ENCODE measurements at regions not wholly inside any gene's neighbourhood (a gene's known extent, or its start where the extent isn't known, plus 50 kb on each side); places are given as distances from the start of the nearest gene placed in this dataset.

DNA sequence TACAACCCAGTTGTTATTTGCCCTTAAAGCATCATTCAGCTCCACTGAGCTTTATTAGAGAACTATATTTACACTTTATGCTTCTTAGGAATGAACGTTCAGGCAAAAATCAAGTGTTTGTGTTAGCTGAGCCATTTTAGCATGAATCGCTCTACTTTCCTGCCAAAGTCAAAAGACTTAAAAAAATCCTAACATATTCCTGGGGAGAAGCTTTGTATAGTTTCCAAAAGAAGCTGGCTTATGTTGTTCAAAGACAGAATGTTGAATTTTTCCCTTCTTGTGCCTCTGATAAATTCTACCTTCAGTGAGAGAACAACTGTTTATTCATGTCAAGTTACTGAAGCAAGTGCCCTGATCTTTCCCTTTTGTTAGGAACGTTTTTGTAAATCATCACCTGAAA lies 771.5 kb upstream of the HS3ST1 start:
- no peak for TF ChIP-seq SP1 (IDR thresholded peaks at IDR 0.05)
- TF ChIP-seq, protein P1, sequence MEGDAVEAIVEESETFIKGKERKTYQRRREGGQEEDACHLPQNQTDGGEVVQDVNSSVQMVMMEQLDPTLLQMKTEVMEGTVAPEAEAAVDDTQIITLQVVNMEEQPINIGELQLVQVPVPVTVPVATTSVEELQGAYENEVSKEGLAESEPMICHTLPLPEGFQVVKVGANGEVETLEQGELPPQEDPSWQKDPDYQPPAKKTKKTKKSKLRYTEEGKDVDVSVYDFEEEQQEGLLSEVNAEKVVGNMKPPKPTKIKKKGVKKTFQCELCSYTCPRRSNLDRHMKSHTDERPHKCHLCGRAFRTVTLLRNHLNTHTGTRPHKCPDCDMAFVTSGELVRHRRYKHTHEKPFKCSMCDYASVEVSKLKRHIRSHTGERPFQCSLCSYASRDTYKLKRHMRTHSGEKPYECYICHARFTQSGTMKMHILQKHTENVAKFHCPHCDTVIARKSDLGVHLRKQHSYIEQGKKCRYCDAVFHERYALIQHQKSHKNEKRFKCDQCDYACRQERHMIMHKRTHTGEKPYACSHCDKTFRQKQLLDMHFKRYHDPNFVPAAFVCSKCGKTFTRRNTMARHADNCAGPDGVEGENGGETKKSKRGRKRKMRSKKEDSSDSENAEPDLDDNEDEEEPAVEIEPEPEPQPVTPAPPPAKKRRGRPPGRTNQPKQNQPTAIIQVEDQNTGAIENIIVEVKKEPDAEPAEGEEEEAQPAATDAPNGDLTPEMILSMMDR (IDR thresholded peaks at IDR 0.05; ENCODE audit: low read depth, low read length, missing input control), result no peak
- TF ChIP-seq RXRA (IDR thresholded peaks at IDR 0.05), result no peak
- TF ChIP-seq, protein P2, sequence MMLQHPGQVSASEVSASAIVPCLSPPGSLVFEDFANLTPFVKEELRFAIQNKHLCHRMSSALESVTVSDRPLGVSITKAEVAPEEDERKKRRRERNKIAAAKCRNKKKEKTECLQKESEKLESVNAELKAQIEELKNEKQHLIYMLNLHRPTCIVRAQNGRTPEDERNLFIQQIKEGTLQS (IDR thresholded peaks at IDR 0.05), result no peak
- TF ChIP-seq HNF4A (conservative IDR thresholded peaks at IDR 0.05), result no peak
- TF ChIP-seq TAF1 (conservative IDR thresholded peaks at IDR 0.05), result no peak
- no peak for TF ChIP-seq NR2F2 (IDR thresholded peaks at IDR 0.05)
- no peak for TF ChIP-seq GABPA (IDR thresholded peaks at IDR 0.05 in 1 of 2, conservative IDR thresholded peaks at IDR 0.05 in 1 of 2)
- WGBS, result 63% methylated on average over 3 of the region's 3 CpGs

DNA sequence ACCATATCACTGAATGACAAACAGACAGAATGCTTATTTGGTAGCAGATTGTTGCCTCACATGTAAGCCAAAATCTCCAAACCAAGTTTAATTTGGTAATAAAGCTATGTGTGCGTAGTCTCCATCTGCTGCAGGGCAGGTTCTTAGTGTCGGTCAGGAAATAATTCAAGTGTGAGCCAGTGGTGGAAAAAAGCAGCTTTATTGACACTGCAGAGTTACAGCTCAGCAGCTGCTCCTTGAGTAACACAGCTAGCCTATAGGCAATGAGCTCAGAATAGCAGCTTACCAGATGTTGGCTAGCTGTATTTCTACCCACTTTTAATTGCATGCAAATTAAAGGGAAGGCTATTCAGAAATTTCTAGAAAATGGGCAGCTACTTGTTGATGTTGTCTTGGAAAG lies 757.8 kb upstream of the HS3ST1 start:
- Histone ChIP-seq H3K36me3 (ENCODE audit: control insufficient read depth in 4 of 4, insufficient read depth in 3 of 4, low read depth in 1 of 4, low read length in 3 of 4) (no peaks in the 10 kb centered on the region), H3K9me3 (ENCODE audit: control insufficient read depth in 4 of 4, low read length in 3 of 4) (no peaks in the 10 kb centered on the region), H3K4me1 (ENCODE audit: control insufficient read depth in 4 of 4, insufficient read depth in 4 of 4, low read length in 3 of 4) (no peaks in the 10 kb centered on the region), H3K9ac (ENCODE audit: low read depth in 1 of 2, low read length in 2 of 2) (no peak overlapping the region), H3K27ac (ENCODE audit: low read depth in 1 of 2, low read length in 2 of 2) (no peak overlapping the region), H3K27me3 (ENCODE audit: control insufficient read depth in 4 of 4, insufficient read depth in 4 of 4, low read length in 3 of 4) (no peaks in the 10 kb centered on the region), H3K4me3 (ENCODE audit: low read depth in 1 of 3, low read length in 3 of 3) (no peak overlapping the region)
- WGBS, result 75% methylated on average over 2 of the region's 2 CpGs
- DNase-seq (ENCODE audit: low spot score), result no peak
- TF ChIP-seq, protein P3, sequence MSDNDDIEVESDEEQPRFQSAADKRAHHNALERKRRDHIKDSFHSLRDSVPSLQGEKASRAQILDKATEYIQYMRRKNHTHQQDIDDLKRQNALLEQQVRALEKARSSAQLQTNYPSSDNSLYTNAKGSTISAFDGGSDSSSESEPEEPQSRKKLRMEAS (IDR thresholded peaks at IDR 0.05), result no peak
- no peak for TF ChIP-seq JUND (IDR thresholded peaks at IDR 0.05)
- TF ChIP-seq, protein P2 (IDR thresholded peaks at IDR 0.05), result no peak

More for the DNA sequence above, 771.5 kb upstream of the HS3ST1 start:
- no peaks in the 10 kb centered on the region for H3K36me3 ChIP-seq (ENCODE audit: control insufficient read depth in 4 of 4, insufficient read depth in 3 of 4, low read depth in 1 of 4, low read length in 3 of 4)
- no peaks in the 10 kb centered on the region for H3K27me3 ChIP-seq (ENCODE audit: control insufficient read depth in 4 of 4, insufficient read depth in 4 of 4, low read length in 3 of 4)
- H3K9ac ChIP-seq (ENCODE audit: low read depth in 1 of 2, low read length in 2 of 2), result no peak overlapping the region
- no peak overlapping the region for H3K4me3 ChIP-seq (ENCODE audit: low read depth in 1 of 3, low read length in 3 of 3)
- no peak for DNase-seq (ENCODE audit: low spot score)
- H3K9me3 ChIP-seq (ENCODE audit: control insufficient read depth in 4 of 4, low read length in 3 of 4), result no peaks in the 10 kb centered on the region
- H3K27ac ChIP-seq (ENCODE audit: low read depth in 1 of 2, low read length in 2 of 2), result no peak overlapping the region
- no peaks in the 10 kb centered on the region for H3K4me1 ChIP-seq (ENCODE audit: control insufficient read depth in 4 of 4, insufficient read depth in 4 of 4, low read length in 3 of 4)

DNA sequence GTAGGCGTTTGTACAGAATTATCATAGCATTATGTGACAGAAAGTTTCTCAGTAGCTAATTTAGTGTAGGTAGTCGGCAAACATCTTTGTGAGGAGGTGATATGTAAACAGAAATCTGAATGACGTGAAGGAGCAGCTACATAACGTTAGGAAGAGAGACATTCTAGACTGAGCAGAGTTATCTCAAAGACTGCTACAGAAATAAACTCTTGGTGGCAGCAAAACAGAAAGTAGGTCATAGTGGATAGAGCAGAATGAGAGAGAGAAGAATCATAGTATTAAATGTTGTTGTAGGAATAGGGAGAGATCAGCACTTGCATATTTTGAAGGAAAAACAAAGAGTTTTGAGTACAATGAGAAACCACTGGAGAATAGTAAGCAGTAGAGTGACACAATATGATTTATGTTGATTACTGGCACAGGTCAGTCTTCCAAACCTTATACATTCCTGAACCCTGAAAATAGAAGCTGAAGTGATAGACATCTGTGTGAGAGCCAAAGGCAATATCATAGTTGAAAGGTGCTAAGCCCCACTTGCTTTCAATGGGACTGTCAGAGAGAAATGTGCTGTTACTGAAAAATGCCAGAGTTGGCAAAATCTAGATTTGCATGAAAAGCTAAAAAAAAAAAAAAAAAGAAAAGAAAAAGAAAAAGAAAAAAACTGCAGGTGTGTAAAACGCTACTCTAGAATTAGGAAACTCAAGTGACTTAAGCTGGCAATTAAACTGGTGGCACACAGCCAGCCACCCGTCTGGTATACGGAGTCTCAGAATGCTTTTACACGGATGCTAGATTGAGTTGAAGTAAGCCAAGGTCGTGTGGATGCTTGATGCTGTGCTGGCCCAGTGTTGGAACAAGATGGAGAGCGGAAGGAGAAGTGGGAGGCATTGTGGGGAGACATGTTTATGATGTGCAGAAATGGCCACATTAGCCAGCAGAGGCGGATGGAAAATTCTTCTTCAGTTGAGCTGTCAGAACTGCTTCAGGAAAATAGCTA lies 750.2 kb upstream of the HS3ST1 start:
- H3K27ac ChIP-seq (ENCODE audit: low read depth in 1 of 2, low read length in 2 of 2), result no peak overlapping the region
- no peak overlapping the region for H3K9ac ChIP-seq (ENCODE audit: low read depth in 1 of 2, low read length in 2 of 2)
- H3K9me3 ChIP-seq (ENCODE audit: control insufficient read depth in 4 of 4, low read length in 3 of 4), result peaks cover 0 to 2% (median 0%) of the 10 kb centered on the region in 4 donors
- H3K4me1 ChIP-seq (ENCODE audit: control insufficient read depth in 4 of 4, insufficient read depth in 4 of 4, low read length in 3 of 4), result no peaks in the 10 kb centered on the region
- no peak overlapping the region for H3K4me3 ChIP-seq (ENCODE audit: low read depth in 1 of 3, low read length in 3 of 3)
- no peaks in the 10 kb centered on the region for H3K27me3 ChIP-seq (ENCODE audit: control insufficient read depth in 4 of 4, insufficient read depth in 4 of 4, low read length in 3 of 4)
- 59% methylated on average over 11 of the region's 11 CpGs for WGBS
- no peaks in the 10 kb centered on the region for H3K36me3 ChIP-seq (ENCODE audit: control insufficient read depth in 4 of 4, insufficient read depth in 3 of 4, low read depth in 1 of 4, low read length in 3 of 4)
- DNase-seq (ENCODE audit: low spot score), result no peak
- no peak for TF ChIP-seq RXRA (IDR thresholded peaks at IDR 0.05)
- TF ChIP-seq, protein P4, sequence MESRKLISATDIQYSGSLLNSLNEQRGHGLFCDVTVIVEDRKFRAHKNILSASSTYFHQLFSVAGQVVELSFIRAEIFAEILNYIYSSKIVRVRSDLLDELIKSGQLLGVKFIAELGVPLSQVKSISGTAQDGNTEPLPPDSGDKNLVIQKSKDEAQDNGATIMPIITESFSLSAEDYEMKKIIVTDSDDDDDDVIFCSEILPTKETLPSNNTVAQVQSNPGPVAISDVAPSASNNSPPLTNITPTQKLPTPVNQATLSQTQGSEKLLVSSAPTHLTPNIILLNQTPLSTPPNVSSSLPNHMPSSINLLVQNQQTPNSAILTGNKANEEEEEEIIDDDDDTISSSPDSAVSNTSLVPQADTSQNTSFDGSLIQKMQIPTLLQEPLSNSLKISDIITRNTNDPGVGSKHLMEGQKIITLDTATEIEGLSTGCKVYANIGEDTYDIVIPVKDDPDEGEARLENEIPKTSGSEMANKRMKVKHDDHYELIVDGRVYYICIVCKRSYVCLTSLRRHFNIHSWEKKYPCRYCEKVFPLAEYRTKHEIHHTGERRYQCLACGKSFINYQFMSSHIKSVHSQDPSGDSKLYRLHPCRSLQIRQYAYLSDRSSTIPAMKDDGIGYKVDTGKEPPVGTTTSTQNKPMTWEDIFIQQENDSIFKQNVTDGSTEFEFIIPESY (IDR thresholded peaks at IDR 0.05), result no peak
- TF ChIP-seq HNF4A (conservative IDR thresholded peaks at IDR 0.05), result no peak
- no peak for TF ChIP-seq TAF1 (conservative IDR thresholded peaks at IDR 0.05)
- no peak for TF ChIP-seq HNF4G (IDR thresholded peaks at IDR 0.05)
- TF ChIP-seq JUND (IDR thresholded peaks at IDR 0.05), result no peak
- TF ChIP-seq NR2F2 (IDR thresholded peaks at IDR 0.05), result no peak
- no peak for TF ChIP-seq YY1 (IDR thresholded peaks at IDR 0.05)
- no peak for TF ChIP-seq SP1 (IDR thresholded peaks at IDR 0.05)
- TF ChIP-seq, protein P2 (IDR thresholded peaks at IDR 0.05), result no peak
- no peak for TF ChIP-seq FOXA2 (IDR thresholded peaks at IDR 0.05)
- no peak for TF ChIP-seq FOXA1 (IDR thresholded peaks at IDR 0.05)
- TF ChIP-seq GABPA (IDR thresholded peaks at IDR 0.05 in 1 of 2, conservative IDR thresholded peaks at IDR 0.05 in 1 of 2), result no peak
- TF ChIP-seq, protein P1 (IDR thresholded peaks at IDR 0.05; ENCODE audit: low read depth, low read length, missing input control), result no peak
- TF ChIP-seq EGR1 (IDR thresholded peaks at IDR 0.05; ENCODE audit: low read depth in 2 of 2), result no peak
- TF ChIP-seq, protein P3 (IDR thresholded peaks at IDR 0.05), result no peak
